ENCODE measurements at regions not wholly inside any gene's neighbourhood (a gene's known extent, or its start where the extent isn't known, plus 50 kb on each side); places are given as distances from the start of the nearest gene placed in this dataset.

DNA sequence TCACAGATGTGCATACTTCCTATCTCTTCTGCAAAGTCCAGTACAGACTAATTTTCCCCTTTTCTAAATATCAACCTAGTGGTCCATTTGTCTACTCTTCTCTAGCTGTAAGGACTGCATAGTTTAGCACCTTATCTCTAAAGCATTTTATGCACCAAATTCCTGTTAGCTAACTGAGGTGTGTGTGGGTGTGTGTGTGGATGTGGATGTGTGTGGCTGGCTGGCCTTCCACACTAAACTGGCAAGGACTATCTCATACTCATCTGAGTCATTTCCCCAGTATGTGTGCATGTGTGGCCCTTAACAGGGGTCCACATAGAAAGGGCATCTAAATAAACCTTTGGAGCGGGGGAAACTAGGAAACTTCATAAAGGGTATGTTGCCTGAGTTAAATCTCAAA is 139.6 kb downstream of the TTC32 start:
- Histone ChIP-seq H3K27me3 (ENCODE audit: control insufficient read depth in 1 of 2, insufficient read depth in 2 of 2, low read length in 2 of 2) (no peaks in the 10 kb centered on the region; a peak in 2 of 5 replicates), H3K4me2 (ENCODE audit: low read depth, low read length) (no peak overlapping the region), H4K20me1 (ENCODE audit: insufficient read depth, low read length) (no peaks in the 10 kb centered on the region), H3K4me3 (replicated peaks in 1 of 3; ENCODE audit: insufficient read depth in 1 of 3, low read depth in 2 of 3, low read length in 3 of 3) (no peak overlapping the region), H2AFZ (ENCODE audit: low read length) (no peak overlapping the region), H3K4me1 (ENCODE audit: insufficient read depth, low read length) (no peaks in the 10 kb centered on the region), H3K36me3 (replicated peaks in 1 of 2; ENCODE audit: control insufficient read depth in 1 of 2, insufficient read depth in 2 of 2, low read length in 2 of 2) (no peaks in the 10 kb centered on the region), H3K79me2 (ENCODE audit: insufficient read depth, low read length) (no peaks in the 10 kb centered on the region), H3K9me3 (ENCODE audit: low read length) (no peaks in the 10 kb centered on the region), H3K27ac (ENCODE audit: extremely low read length, insufficient read depth, low read length) (no peak overlapping the region), H3K9ac (ENCODE audit: insufficient read depth, low read depth, low read length) (no peak overlapping the region)
- ChIA-PET CTCF (ENCODE audit: low intra/inter-chr PET ratio, low total read pairs) (no interaction called here), POLR2A (no interaction called here)
- ATAC-seq = no peak
- in situ Hi-C loops (cut with HindIII; ENCODE audit: extremely low pct_ligation_motif_present, low pct_unique_long_range_greater_than_20kb) = no loop called here
- intact Hi-C loops (cut with micrococcal nuclease; ENCODE audit: unreplicated experiment) = no loop called here
- no peak for FAIRE-seq
- no TSS peak for BruUV-seq (replicated peaks)
- WGBS (ENCODE audit: low lambda C conversion rate) = 27% methylated on average over 1 of the region's 1 CpG
- no peak for DNase-seq (ENCODE audit: low spot score)
- no peak for TF ChIP-seq KDM3A (CRISPR knock-in tag; IDR thresholded peaks at IDR 0.05; ENCODE audit: low read depth)
- TF ChIP-seq, protein P1, sequence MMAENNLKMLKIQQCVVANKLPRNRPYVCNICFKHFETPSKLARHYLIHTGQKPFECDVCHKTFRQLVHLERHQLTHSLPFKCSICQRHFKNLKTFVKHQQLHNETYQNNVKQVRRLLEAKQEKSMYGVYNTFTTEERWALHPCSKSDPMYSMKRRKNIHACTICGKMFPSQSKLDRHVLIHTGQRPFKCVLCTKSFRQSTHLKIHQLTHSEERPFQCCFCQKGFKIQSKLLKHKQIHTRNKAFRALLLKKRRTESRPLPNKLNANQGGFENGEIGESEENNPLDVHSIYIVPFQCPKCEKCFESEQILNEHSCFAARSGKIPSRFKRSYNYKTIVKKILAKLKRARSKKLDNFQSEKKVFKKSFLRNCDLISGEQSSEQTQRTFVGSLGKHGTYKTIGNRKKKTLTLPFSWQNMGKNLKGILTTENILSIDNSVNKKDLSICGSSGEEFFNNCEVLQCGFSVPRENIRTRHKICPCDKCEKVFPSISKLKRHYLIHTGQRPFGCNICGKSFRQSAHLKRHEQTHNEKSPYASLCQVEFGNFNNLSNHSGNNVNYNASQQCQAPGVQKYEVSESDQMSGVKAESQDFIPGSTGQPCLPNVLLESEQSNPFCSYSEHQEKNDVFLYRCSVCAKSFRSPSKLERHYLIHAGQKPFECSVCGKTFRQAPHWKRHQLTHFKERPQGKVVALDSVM (CRISPR knock-in tag; IDR thresholded peaks at IDR 0.05) = no peak
- TF ChIP-seq ZNF646 (CRISPR knock-in tag; IDR thresholded peaks at IDR 0.05) = no peak
- TF ChIP-seq HES4 (CRISPR knock-in tag; IDR thresholded peaks at IDR 0.05; ENCODE audit: borderline replicate concordance) = no peak
- no peak for TF ChIP-seq ZNF616 (CRISPR knock-in tag; IDR thresholded peaks at IDR 0.05; ENCODE audit: low read depth)
- TF ChIP-seq, protein P2, sequence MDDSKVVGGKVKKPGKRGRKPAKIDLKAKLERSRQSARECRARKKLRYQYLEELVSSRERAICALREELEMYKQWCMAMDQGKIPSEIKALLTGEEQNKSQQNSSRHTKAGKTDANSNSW (CRISPR knock-in tag; IDR thresholded peaks at IDR 0.05; ENCODE audit: borderline replicate concordance) = no peak
- no peak for TF ChIP-seq ZNF782 (CRISPR knock-in tag; IDR thresholded peaks at IDR 0.05; ENCODE audit: borderline replicate concordance)
- TF ChIP-seq SP1 (IDR thresholded peaks at IDR 0.05) = no peak
- TF ChIP-seq SP1 (CRISPR knock-in tag; IDR thresholded peaks at IDR 0.05) = no peak
- TF ChIP-seq ZSCAN12 (CRISPR knock-in tag; IDR thresholded peaks at IDR 0.05) = no peak
- no peak for TF ChIP-seq ERF (CRISPR knock-in tag; IDR thresholded peaks at IDR 0.05)
- no peak for TF ChIP-seq NBN (conservative IDR thresholded peaks at IDR 0.05)
- no peak for TF ChIP-seq ZNF674 (CRISPR knock-in tag; IDR thresholded peaks at IDR 0.05; ENCODE audit: low read depth)
- TF ChIP-seq ZSCAN21 (CRISPR knock-in tag; IDR thresholded peaks at IDR 0.05; ENCODE audit: borderline replicate concordance) = no peak
- TF ChIP-seq GABPB1 (CRISPR knock-in tag; IDR thresholded peaks at IDR 0.05) = no peak
- TF ChIP-seq XBP1 (CRISPR knock-in tag; IDR thresholded peaks at IDR 0.05) = no peak

Measured in HepG2 (cell line).